NB4 (cell line): ENCODE measurements at regions not wholly inside any gene's neighbourhood (a gene's known extent, or its start where the extent isn't known, plus 50 kb on each side); places are given as distances from the start of the nearest gene placed in this dataset.

Experiments used
- DNase-seq: peaks from one replicate; pipeline ENCODE4 v3.0.0; 2010; ENCODE audit warnings: low read depth
- H3K4me3 ChIP-seq: one replicate; pipeline ENCODE4 v1.5.1; 2011; ENCODE audit warnings: mild to moderate bottlenecking, low read depth, low read length, moderate library complexity
- CTCF ChIP-seq: IDR thresholded peaks from one replicate; pipeline ENCODE4 v1.5.1; 2012; ENCODE audit warnings: low read depth, low read length
- MYC ChIP-seq: IDR thresholded peaks from 2 replicates; pipeline ENCODE4 v1.6.1; 2011; ENCODE audit warnings: low read depth, low read length
- POLR2A ChIP-seq: IDR thresholded peaks from 2 replicates; pipeline ENCODE4 v1.6.1; 2011; ENCODE audit warnings: mild to moderate bottlenecking; ENCODE audit not compliant: insufficient read length; ENCODE audit errors: extremely low read depth
- TF ChIP-seq, protein P1 (sequence below): IDR thresholded peaks from 2 replicates; pipeline ENCODE4 v1.6.1; 2011; ENCODE audit warnings: low read depth, low read length

DNA sequence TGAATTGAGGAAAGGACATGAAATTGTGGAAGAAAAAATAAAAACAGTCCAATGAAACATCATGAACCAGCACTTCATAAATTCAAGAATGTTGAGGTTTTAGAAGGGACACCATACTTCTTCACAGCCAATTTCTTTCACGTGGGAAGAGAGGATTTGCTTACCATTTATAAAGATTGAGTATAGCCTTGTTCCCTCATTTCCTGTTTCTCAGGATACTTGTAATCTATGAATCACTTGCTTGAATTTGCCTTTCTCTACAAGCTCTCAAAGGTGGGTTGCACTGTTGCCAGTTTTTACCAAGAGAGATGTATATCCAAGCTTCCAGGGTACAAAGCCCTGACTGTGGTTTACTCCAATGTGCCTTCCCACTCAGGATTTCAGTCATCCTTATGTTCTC lies 116.1 kb downstream of the DUSP6 start:
- TF ChIP-seq MYC (no peak), CTCF (no peak), POLR2A (no peak)
- TF ChIP-seq, protein P1, sequence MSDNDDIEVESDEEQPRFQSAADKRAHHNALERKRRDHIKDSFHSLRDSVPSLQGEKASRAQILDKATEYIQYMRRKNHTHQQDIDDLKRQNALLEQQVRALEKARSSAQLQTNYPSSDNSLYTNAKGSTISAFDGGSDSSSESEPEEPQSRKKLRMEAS: no peak
- DNase-seq: peak; percentile 53
- H3K4me3 ChIP-seq: no peak overlapping the region

GRCh38 chr12:89235189-89235993 lies 116.9 kb downstream of the DUSP6 start:
- DNase-seq: peak; percentile 97
- peak overlapping the region; percentile 12 for H3K4me3 ChIP-seq
- TF ChIP-seq, protein P1: peak; percentile 65
- TF ChIP-seq POLR2A (no peak), CTCF (no peak), MYC (peak; percentile 63; the same call in 1 of the 2 replicates)

GRCh38 chr12:89234324-89235114 lies 117.8 kb downstream of the DUSP6 start:
- TF ChIP-seq, protein P1: no peak
- TF ChIP-seq CTCF: no peak
- no peak for TF ChIP-seq MYC
- no peak for TF ChIP-seq POLR2A
- DNase-seq: no peak
- H3K4me3 ChIP-seq: no peak overlapping the region

DNA sequence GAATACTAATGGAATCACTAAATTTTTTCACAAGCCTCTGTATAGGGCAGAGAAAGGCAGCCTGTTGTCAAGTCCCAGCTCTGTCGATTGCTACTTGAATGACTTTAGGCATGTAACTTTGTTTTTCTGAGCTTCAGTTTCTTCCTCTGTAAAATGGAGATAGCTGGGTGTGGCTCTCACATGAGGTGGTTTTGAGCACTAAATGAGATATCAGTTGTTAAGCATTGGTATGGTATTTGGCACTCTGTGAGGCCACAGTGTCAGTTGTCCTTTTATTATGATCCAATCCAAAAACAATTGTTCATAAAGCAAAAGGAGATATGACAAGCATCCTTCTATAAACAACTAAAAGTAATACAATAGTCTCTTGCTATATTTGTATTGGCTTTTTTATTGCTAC lies 120.6 kb downstream of the DUSP6 start:
- TF ChIP-seq MYC (no peak), POLR2A (no peak), CTCF (no peak)
- TF ChIP-seq, protein P1: no peak
- no peak for DNase-seq
- no peak overlapping the region for H3K4me3 ChIP-seq

GRCh38 chr12:89230376-89231315 lies 121.7 kb downstream of the DUSP6 start:
- no peak overlapping the region for H3K4me3 ChIP-seq
- no peak for DNase-seq
- no peak for TF ChIP-seq POLR2A
- TF ChIP-seq, protein P1: no peak
- TF ChIP-seq MYC: no peak
- TF ChIP-seq CTCF: no peak
